MM.1S (cell line): ENCODE measurements at regions not wholly inside any gene's neighbourhood (a gene's known extent, or its start where the extent isn't known, plus 50 kb on each side); places are given as distances from the start of the nearest gene placed in this dataset.

Experiments
- EZH2 ChIP-seq: fragments of 300-600 bp; sonication (generic); optimal IDR thresholded peaks from 2 replicates; pipeline ENCODE3; 2017; ENCODE audit warnings: low read depth, mild to moderate bottlenecking, antibody characterized with exemption, low read length, mixed read lengths
- EZH2phosphoT487 ChIP-seq: fragments of 300-600 bp; sonication (generic); IDR thresholded peaks from 2 replicates; pipeline ENCODE4 v1.6.1; 2018; ENCODE audit warnings: antibody characterized with exemption, low read length
- TF ChIP-seq, protein P1 (sequence below): fragments of 300-600 bp; sonication (generic); IDR thresholded peaks from 2 replicates; pipeline ENCODE4 v1.5.1; 2016; ENCODE audit warnings: antibody characterized with exemption, low read length, mixed read lengths

DNA sequence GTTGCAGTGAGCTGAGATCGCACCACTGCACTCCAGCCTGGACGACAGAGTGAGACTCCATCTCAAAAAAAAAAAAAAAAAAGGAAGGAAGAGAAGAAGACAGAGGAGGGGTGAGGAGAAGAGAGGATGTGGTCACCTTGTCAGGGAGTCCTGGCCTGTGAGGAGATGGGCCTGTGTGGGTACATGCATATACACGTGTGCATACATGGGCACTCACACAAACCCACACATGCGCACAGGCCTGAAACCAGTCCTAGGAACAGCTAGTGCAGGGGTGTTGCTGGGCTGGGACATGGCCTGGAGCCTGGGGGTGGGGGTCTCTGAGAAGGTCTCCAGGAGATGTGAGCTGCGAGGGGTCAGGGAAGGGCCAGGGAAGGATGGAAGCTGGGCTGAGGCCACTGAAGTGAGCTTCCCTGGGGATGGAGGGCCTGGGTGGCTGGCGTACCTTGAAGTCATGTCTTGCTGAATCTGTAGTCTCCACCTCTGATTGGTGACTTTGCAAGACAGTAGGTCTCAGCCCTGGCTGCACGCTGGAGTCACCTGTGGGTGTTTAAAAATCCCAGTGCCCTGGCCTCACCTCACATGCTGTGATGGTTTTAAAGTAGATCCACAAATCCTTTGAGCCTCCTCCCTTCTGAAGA, 72.4 kb downstream of the MRM1 start:
- TF ChIP-seq, protein P1, sequence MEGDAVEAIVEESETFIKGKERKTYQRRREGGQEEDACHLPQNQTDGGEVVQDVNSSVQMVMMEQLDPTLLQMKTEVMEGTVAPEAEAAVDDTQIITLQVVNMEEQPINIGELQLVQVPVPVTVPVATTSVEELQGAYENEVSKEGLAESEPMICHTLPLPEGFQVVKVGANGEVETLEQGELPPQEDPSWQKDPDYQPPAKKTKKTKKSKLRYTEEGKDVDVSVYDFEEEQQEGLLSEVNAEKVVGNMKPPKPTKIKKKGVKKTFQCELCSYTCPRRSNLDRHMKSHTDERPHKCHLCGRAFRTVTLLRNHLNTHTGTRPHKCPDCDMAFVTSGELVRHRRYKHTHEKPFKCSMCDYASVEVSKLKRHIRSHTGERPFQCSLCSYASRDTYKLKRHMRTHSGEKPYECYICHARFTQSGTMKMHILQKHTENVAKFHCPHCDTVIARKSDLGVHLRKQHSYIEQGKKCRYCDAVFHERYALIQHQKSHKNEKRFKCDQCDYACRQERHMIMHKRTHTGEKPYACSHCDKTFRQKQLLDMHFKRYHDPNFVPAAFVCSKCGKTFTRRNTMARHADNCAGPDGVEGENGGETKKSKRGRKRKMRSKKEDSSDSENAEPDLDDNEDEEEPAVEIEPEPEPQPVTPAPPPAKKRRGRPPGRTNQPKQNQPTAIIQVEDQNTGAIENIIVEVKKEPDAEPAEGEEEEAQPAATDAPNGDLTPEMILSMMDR, result no peak
- TF ChIP-seq EZH2 (no peak), EZH2phosphoT487 (no peak)
